ENCODE measurements at regions not wholly inside any gene's neighbourhood (a gene's known extent, or its start where the extent isn't known, plus 50 kb on each side); places are given as distances from the start of the nearest gene placed in this dataset.

DNA sequence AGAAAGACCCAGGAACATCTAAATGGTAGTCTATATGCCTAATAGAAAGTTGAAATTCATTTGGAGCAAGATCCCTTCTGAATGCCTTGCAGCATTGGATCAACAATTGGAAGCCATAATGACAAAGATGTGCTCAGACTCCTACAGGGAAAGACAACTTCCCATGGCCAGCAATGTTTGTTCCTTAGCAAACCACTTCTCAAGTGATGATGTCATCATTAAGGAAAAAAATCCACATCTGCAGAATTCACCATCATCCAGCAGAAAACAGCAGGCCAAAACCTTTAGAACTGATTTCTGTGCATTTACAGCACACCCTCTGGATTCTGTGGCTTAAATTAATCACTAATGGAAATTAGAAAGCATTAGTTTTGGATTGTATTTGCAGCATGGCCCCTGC lies 82.4 kb upstream of the ZIC3 start:
- no peak for DNase-seq

DNA sequence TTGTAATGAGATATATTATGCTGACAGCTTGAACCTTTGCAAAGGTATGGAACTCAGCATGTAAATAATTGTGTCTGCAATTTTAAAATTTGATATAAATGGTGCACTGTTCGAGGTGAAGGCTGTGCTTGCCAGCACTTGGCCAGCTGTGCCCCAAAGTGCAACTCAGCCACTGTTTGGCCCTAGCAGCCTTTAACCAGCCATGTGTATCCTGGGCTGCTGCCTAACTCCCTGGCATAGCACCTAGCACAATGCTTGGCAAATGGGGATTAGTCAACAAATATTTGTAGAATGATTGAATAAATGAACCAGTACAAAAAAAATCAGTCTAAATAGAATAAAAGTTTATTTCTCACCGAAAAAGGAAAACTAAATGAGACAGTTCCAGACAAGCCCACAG lies 83.8 kb upstream of the ZIC3 start:
- no peak for DNase-seq

DNA sequence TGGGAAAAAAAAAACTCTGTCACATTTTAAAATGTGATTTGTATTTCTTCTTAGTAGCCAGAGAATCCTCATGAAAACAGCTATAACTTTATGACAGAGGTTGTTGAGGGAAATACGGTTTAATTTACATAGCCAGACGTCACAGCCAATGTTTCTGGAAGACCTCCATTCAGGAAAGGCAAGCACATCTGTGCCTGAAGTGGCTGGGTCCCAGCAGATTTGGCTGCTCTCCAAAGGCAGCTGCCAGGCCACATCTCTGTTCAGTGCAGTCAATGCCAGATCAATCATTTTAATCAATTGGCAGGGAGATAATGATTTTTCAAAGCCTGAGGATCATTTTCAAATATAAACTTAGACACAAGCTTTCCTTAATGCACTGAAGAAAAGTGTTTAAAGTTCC lies 86.5 kb upstream of the ZIC3 start:
- DNase-seq, result no peak

DNA sequence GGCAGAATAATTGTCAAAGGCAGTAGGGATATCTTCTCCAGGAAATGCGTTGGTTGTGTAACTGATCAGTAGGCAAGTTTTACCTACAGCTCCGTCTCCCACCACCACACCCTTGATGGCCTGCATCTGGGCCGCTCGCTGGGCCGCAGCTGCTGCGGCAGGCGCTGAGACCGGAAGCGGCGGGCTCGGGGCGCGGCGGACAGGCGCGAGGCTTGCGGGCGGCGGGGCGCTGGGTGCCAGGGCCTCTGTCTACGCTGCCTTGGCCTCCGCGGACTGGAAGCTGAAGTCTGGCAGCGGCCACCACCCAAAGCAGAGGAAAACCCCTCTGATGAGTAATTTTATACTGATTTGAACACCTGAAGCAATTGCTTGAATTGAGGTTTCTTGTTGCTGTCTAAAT lies 124.2 kb upstream of the ZIC3 start:
- no peak for DNase-seq

DNA sequence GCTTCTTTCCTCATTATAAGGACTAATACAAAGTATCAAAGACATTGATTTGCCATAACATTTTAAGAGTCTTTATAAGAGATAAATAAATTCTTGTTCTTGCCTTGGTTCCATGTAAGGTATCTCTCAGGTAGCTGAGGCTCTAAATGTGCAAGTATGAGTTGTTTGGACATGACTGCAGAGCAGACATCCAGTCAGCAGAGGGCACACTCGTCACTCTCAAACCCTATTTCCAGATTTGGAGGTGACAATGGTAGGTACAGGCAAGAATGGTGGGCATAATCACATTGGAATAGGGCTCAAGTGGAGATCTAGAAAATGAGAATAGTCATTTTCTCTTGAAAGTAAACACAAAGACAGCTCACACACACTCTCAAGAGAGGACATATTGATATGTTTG lies 133.3 kb upstream of the ZIC3 start:
- DNase-seq, result peak; percentile 4

DNA sequence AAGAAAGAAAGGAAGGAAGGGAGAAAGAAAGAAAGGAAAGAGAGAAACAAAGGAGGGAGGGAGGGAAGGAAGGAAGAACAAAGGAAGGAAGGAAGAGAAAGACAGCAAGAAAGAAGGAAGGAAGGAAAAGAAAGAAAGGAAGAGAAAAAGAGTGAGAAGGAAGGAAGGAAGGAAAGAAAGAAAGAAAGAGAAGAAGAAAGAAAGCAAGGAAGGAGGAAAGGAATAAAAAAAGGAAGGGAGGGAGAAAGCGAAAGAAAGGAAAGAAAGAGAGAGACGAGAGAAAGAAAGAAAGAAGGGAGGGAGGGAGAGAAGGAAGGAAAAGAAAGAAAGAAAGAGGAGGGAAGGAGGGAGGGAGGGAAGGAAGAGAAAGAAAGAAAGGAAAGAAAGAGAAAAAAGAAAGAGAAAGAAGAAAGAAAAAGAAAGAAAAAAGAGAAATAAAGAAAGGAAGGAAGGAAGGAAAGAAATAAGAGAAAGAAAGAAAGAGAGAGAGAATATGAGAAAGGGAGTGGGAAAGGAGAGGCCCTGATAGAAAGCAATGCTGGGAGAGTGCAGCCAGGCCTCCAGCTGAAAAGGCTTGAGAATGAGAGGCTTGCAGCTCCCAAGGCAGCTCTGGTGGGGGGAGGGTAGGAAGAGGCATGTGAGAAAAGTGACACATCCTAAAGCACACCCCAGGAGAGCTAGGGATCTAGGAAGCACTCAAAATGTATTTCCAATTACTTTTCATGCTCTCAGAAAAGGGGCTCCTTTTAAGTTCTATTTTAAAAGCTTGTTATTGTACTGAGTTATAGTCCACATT lies 134.0 kb upstream of the ZIC3 start:
- no peak for DNase-seq

DNA sequence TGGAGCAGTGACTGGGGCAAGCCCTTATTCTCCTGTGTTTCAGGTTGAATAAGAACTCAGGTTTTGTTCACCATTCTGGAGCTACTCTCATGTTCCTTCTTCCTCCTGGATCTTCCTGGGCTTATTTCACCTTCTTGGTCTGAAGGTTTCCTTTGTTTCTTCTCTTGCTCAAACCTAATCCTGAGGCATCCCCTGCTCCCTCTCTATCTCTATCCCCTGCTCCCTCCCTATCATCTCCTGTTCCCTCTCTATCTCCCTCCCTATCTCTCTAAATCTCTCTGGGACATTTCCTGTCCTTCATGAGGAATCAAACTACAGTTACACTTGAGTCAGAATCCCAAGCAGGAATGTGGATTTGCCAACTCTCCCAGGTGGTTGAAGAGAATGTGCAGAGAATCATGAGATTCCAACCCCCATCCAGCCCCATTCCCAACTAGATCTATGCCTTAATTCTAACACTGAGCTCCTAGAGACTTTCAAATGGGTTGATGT lies 134.9 kb upstream of the ZIC3 start:
- DNase-seq, result no peak

DNA sequence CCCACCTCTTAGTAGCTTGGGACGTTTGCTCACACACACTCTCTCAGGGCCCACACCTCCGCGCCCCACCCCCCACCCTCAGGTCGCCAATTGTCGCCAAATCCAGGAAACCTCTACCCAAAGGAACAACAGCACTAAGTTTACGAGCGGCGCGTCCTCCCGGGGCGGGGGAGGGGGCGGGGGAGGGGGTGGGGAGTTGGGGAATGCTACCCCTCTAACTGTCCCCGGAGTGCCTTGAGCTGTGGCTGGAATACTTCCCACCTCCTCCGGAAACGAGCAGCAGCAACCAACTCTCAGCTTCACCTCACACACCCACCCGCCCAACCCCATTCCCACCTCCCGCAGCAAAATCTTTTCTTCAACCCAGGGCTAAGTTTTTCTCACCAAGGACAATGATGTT lies 135.6 kb upstream of the ZIC3 start:
- no peak for DNase-seq

DNA sequence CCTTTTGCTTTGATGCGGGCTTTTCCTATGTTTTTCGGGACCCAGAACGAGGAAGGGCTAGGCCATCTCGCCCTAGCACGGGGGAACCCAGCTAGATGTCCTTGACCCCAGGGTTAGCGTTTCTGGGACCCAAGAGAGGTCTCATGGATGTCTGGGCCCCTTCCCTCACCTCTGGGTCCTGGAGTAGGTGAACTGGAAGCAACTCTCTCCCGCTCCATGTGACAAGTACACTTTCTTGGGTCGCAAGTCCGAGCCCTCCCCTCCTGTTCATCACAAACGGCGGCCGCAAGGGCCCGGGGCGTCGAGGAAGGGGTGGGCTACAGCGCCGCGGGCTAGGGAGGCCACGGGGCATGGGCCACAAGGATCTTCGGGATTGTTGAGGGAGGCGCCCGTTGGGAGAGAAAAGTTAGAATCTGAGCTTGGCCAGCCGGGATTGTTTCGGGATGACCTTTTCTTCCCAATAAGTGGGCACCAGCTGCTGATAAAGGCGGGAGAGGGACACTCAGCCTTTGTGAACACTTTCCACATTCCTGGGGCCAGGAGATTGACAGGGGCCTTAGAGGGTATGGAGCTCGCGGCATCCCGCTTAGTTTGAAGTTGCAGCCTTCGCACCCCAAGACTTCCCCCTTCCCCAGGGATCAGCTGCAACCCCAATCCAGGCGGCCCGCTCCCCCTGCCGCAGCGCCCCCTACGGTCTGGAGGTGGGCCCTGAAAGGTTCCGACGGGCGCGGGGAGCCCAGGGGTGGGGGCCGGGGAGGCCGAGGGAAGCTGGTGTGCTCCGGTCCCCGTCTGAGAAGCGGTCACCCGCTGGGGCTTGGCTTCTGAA lies 136.9 kb upstream of the ZIC3 start:
- no peak for DNase-seq

DNA sequence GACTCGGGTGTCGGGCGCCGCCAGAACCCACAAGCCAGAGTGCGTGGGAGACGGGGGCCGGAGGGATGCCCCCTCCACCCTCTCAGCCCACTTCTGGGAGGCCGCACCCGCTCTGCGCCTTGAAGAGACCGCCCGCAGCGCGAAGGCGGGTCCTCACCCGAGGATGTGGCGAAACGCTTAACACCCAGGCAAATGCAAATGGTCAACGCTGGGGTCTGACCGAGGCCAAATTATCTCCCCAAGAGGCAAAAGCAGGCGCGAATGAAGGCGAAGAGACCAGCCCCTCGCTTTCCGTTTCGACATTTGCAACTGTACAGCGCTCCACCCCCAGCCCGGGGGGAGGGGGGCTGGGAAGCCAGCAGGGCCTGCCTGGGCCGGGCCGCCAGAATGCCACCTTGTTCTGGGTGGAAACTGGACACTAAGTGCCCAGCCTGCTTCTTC lies 137.7 kb upstream of the ZIC3 start:
- DNase-seq, result no peak

DNA sequence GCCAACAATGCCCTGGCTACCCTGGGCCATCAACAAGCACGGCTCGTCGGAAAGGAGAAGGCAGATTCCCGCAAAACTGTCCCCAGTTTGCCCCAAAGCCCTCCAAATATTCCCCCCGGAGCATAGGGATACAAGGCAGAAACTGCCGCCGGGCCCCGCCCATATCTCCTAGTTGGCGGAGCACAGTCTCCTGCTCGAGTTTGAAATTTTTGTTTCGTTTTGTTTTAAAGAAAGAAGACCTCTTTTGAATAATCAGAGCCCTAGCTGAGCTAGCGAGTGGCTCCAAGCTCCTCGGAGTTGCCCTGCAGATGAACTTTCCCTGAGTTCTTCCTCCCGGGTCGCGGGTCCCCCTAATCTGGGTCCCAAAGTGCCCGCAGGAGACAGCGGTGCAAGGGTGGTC lies 138.1 kb upstream of the ZIC3 start:
- DNase-seq, result no peak

DNA sequence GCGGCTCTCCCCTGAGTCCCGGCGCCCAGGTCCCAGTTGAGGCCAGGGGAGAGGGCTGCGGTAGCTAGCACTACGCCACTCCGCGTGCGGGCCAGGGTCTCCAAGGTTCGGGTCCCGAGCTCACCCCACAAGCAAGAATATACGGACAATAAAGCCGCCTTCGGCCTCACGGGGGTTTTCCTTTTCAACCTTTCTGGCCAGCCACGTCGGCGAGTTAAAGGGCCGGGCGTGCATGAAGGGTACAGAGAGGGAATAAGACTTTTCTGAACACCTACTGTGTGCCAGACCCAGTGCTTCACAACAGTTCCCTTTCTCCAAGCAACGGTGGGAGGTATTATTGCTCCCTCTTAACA lies 138.5 kb upstream of the ZIC3 start:
- no peak for DNase-seq

DNA sequence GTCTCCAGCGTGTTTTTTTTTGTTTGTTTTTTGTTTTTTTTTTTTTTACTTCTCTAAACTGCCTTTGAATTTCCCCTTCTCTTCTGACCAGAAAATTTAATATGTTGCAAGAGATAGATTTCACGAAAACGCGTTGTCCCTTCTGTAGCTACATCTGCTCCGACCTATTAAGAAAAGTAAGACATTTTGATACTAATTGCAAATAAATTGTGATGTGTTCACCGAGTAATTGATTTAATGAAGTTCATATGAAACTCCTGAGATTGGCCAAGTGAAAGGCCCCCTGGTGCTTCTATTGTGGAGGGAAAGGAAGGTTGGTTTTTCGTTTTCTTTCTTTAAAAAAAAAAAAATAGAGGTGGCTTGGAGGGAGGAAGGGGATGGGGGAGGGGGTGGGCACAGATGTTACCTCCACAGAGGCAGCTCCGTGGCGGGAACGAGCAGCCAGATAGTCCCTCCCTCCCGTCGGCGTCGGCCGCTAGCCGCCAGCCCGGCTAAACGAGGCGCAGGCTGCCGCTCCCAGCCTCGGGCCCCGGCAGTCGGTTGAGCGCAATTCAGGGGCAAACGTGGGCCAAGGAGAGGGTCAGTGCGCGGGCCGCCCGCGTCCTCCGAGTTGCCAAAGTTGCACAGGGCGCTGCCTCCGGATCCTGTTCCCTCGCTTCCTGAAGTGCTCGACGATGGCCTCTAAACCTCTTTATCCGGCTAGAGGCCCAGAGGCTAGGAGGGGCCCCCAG lies 139.1 kb upstream of the ZIC3 start:
- DNase-seq, result no peak

DNA sequence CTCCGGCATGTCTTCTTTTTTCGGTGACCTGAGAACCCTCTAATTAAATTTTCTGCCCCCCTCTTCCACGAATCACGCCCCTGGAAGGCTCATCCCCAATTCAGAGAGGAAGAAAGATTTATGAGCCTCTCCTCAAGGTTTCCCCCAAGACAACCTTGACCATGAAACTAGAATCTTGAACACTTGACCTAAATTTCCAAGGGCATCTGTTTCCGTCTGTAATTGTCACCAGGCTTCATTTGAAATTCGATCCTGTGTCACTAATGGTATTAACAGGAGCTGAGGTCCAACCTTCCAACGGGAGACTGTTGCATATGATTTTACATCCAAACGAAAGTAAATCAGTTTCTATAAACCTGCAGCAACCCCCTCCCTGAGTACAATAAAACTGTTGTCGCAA lies 139.9 kb upstream of the ZIC3 start:
- DNase-seq, result peak; percentile 0

DNA sequence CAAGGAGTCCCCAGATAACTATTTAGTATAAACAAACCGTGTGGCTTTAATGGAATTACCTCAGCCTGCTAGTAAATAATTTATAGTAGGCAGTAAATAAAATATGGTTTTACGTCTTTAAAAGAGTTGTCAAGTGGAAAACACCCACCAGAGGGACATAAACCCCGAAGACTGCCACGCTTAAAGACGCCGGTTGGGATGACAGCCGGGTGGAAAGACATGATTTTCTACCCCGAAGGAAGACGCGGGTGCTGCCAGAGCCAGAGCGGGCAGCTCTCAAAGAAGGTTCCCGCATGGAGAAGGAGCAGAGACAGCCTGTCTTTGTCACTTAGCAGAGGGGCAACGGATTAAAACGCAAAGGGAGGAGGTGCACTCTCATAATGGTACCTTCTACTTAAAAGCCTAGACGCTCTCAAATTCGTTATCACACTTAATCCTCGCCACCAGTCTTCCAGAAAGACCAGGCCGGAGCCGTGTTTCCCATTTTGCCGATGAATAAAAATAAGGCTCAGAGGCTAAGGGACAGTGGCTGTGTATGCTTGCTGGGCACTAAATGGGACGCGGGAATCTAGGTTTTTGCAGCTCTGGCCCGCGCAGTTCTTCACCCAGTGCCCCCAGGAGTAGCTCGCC lies 140.5 kb upstream of the ZIC3 start:
- DNase-seq, result no peak

DNA sequence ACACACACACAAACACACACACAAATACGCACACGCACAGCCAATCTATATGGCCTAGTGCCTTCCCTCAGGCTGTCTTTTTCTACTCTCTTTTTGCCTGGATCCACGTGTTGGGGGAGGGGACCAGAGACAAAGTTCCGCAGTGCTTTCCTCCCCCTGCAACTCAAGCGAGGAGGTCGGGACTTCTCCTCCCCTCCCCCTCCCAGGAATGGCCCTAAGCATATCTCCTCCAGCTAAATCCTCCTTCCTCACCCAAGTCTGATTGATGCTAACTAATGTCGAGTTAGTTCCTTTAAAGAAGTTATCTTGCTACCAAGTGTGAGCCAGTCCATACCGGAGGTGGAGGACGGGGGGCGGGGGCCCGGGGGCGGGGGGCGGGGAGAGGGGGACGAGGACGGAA lies 141.2 kb upstream of the ZIC3 start:
- DNase-seq, result no peak

DNA sequence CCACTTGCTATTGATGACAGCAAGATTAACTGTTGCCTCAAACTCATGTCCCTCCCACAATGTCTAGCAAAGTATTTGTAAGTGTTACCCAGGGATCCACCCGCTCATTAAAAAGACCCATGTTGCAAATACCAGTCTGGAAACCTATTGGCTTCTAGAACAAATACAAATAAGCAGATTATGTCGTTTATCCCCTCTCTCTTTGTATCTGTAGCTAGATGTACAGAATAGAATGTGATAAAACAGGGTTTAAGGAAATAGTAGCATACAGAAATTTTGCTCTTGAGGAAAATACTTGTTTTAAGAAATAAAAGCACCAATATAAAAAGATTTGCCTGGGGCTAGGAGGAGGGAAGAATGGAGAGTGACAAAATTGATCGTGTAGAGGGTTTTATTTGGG lies 142.7 kb upstream of the ZIC3 start:
- DNase-seq, result no peak

DNA sequence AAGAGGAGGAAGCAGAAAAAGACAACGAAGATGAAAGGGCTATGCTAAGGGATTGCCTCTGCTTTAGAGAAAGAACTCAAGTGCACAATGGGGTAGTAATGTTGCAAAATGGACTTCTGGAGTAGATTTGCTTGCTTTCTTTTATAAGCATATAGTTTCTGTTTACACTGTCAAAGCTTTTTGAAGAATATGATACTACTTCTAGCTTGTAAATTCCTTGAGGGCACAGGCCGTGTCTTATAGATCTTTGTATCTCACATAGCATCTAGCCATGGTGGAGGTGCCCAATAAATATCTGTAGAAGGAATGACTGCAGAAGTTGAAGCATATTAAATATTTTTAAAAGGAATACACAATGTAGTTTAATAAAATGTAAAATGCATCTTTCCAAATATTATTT lies 147.8 kb upstream of the ZIC3 start:
- no peak for DNase-seq

DNA sequence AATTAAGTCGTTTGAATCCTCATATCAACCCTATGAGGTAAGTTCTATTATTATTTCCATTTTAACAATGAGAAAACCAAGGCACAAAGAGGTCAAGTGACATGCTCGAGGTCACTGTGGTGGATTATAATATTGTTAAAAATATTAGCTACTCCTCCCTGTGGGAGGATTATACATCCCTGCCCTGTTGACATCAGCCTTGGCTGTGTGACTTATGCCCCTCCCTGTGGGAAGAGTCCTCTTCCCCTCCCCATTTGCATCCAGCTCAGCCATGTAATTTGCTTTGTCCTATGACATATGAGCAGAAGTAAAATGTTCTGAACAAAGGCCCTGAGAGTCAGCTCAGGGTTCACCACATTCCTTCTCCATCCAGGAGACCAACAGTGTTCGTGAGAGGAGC lies 152.7 kb upstream of the ZIC3 start:
- DNase-seq, result no peak

DNA sequence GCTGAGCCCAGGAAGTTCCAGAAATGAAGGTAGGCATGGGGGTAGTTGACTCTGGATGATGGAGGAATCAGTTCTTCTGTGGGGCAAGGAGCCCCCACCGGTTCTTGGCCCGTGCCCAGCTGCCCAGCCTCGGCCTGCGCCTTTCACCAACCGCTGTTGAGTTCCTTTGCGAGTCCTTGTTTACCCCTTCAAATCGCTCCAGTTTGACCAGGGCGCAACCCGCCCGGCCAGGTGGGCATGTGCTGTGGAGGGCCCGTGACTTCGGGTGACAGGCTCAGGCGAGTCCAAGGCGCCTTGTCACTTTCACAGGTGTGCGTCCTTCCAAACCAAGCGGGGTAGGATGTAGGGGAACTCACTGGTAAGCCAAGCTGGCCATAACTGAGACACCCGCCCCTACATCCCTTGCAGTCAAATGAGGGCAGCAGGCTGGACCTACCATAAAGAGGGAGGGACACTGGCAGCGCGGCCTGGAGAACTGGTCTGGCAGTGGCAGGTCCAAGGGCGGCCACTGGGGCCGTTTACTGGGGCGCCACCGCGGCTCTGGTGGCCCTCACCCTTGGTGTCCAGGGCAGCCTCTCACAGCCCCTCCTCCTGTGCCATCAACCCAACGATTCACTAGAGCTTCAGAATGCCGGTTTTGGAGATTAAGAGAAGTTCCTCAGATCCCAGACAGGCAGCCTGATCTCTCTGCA lies 160.3 kb upstream of the ZIC3 start:
- DNase-seq, result no peak

DNA sequence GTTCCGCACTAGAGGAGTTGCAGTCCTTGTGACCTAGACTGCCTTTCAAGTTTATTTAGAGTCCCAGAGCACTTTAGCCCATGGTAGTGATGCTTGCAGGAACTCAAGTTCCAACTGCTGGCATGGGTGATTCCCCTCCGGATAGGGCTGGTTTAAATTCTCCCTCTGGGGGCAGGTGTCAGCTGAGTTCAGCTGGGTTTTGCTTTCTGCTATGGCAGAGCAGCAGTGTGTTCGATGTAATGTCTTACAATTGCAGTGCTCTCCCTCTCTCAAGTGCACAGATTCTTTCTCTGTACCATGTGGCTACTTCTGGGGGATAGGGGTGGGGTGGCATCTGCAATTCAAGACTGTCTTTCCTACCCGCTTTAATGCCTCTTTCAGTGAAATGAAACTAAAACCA lies 164.8 kb upstream of the ZIC3 start:
- no peak for DNase-seq

DNA sequence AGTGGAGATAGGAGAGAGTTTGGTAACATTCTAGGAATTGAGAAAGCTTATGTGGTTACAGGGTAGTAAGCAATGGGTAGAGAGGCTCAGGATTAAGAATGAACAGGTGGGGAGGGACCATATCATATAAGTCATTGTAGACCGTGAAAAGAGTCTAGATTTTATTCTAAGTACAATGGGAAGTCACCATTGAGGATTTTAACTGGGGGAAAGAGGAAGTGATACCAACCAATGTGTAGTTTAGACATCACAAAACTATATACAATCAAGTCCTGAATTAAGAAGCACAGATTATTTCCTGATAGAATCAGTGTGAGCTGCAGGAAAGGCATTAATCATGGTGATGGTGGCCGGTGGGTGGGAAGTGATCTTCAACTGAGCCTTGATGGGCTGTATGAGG lies 178.3 kb upstream of the ZIC3 start:
- DNase-seq, result no peak
